Sigmoid colon (tissue), 4 donors: ENCODE measurements at regions not wholly inside any gene's neighbourhood (a gene's known extent, or its start where the extent isn't known, plus 50 kb on each side); places are given as distances from the start of the nearest gene placed in this dataset.

Experiments used
- CTCF ChIP-seq, 4 experiments: fragments of 450-650 bp in 3 of 4; fragments of 200-600 bp in 1 of 4; IDR thresholded peaks; one replicate each; pipeline ENCODE4 v1.5.1; 2016 to 2019; ENCODE audit warnings: antibody characterized with exemption in 4 of 4, mild to moderate bottlenecking in 3 of 4, moderate library complexity in 2 of 4
- EP300 ChIP-seq, 4 donors: sonication (generic); formaldehyde crosslinking; IDR thresholded peaks; one replicate each; pipeline ENCODE4 v1.6.1; 2017; ENCODE audit warnings: antibody characterized with exemption in 4 of 4
- POLR2A ChIP-seq, 2 donors: fragments of 450-650 bp; IDR thresholded peaks; one replicate each; pipeline ENCODE4 v1.6.1; 2016; ENCODE audit warnings: antibody characterized with exemption in 2 of 2, mild to moderate bottlenecking in 2 of 2, moderate library complexity in 2 of 2

- TF ChIP-seq EP300 (IDR thresholded peaks at IDR 0.05) = no peak
- no peak for TF ChIP-seq CTCF (IDR thresholded peaks at IDR 0.05)
- no peak for TF ChIP-seq POLR2A (IDR thresholded peaks at IDR 0.05)
Measured at GRCh38 chr18:43936176-43936575, 658.9 kb upstream of the SYT4 start.
